HL-60 (cell line): ENCODE measurements at regions not wholly inside any gene's neighbourhood (a gene's known extent, or its start where the extent isn't known, plus 50 kb on each side); places are given as distances from the start of the nearest gene placed in this dataset.

ENCODE experiments used
- GABPA ChIP-seq: IDR thresholded peaks from 2 replicates; pipeline ENCODE4 v1.6.1; 2012; ENCODE audit warnings: low read depth
- POLR2AphosphoS5 ChIP-seq: IDR thresholded peaks from 2 replicates; pipeline ENCODE4 v1.6.1; 2012; ENCODE audit warnings: low read depth
- SPI1 ChIP-seq: IDR thresholded peaks from 2 replicates; pipeline ENCODE4 v1.6.1; 2012; ENCODE audit warnings: low read depth, mild to moderate bottlenecking, borderline replicate concordance
- TF ChIP-seq, protein P1 (sequence below): IDR thresholded peaks from one replicate; pipeline ENCODE4 v1.5.1; 2011; ENCODE audit warnings: low read length, control low read depth, inconsistent platforms; ENCODE audit not compliant: insufficient read depth
- TF ChIP-seq, protein P2 (sequence below): IDR thresholded peaks from 2 replicates; pipeline ENCODE4 v1.6.1; 2012; ENCODE audit warnings: low read depth; ENCODE audit not compliant: insufficient replicate concordance

DNA sequence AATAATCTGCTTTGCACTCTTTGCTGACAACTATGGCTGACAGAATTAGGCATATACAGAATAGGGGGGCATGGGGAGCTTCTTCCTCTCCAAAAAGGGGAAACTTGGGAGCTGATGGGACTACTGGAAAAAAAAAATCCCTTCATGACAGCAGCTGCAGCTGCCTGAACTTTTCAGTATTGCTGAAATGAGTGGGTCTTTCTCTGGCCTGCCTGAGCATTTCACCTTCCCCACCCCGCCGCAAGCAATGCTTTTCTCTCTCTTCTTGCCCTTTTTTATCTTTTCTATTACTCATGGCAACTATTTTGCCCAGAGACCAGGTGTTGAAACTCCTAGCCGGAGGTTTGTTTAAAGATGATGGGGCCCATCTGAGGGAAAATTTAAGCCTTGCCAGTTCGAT lies 244.9 kb downstream of the SEMA3D start:
- TF ChIP-seq, protein P1, sequence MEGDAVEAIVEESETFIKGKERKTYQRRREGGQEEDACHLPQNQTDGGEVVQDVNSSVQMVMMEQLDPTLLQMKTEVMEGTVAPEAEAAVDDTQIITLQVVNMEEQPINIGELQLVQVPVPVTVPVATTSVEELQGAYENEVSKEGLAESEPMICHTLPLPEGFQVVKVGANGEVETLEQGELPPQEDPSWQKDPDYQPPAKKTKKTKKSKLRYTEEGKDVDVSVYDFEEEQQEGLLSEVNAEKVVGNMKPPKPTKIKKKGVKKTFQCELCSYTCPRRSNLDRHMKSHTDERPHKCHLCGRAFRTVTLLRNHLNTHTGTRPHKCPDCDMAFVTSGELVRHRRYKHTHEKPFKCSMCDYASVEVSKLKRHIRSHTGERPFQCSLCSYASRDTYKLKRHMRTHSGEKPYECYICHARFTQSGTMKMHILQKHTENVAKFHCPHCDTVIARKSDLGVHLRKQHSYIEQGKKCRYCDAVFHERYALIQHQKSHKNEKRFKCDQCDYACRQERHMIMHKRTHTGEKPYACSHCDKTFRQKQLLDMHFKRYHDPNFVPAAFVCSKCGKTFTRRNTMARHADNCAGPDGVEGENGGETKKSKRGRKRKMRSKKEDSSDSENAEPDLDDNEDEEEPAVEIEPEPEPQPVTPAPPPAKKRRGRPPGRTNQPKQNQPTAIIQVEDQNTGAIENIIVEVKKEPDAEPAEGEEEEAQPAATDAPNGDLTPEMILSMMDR = no peak
- TF ChIP-seq POLR2AphosphoS5 (no peak), GABPA (no peak), SPI1 (no peak)
- TF ChIP-seq, protein P2, sequence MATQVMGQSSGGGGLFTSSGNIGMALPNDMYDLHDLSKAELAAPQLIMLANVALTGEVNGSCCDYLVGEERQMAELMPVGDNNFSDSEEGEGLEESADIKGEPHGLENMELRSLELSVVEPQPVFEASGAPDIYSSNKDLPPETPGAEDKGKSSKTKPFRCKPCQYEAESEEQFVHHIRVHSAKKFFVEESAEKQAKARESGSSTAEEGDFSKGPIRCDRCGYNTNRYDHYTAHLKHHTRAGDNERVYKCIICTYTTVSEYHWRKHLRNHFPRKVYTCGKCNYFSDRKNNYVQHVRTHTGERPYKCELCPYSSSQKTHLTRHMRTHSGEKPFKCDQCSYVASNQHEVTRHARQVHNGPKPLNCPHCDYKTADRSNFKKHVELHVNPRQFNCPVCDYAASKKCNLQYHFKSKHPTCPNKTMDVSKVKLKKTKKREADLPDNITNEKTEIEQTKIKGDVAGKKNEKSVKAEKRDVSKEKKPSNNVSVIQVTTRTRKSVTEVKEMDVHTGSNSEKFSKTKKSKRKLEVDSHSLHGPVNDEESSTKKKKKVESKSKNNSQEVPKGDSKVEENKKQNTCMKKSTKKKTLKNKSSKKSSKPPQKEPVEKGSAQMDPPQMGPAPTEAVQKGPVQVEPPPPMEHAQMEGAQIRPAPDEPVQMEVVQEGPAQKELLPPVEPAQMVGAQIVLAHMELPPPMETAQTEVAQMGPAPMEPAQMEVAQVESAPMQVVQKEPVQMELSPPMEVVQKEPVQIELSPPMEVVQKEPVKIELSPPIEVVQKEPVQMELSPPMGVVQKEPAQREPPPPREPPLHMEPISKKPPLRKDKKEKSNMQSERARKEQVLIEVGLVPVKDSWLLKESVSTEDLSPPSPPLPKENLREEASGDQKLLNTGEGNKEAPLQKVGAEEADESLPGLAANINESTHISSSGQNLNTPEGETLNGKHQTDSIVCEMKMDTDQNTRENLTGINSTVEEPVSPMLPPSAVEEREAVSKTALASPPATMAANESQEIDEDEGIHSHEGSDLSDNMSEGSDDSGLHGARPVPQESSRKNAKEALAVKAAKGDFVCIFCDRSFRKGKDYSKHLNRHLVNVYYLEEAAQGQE = no peak
